RWPE2 (cell line): ENCODE measurements at regions not wholly inside any gene's neighbourhood (a gene's known extent, or its start where the extent isn't known, plus 50 kb on each side); places are given as distances from the start of the nearest gene placed in this dataset.

Experiments used
- ATAC-seq: fragments of 200-7000 bp; cut with Tn5 transposase; 3 replicates; pipeline ENCODE4 v1.9.1; 2021; ENCODE audit warnings: low read depth
- DNase-seq: peaks from one replicate; pipeline ENCODE4 v3.0.0-alpha.2; 2020; ENCODE audit warnings: low spot score
- H3K27ac ChIP-seq: fragments of 450-650 bp; 2 replicates; pipeline ENCODE4 v1.5.1; 2017; ENCODE audit warnings: mild to moderate bottlenecking; ENCODE audit not compliant: poor library complexity, severe bottlenecking
- H3K27me3 ChIP-seq: fragments of 250-450 bp; sonication (Bioruptor Pico); 2 replicates; pipeline ENCODE4 v1.5.1; 2021; ENCODE audit warnings: mild to moderate bottlenecking, moderate library complexity; ENCODE audit not compliant: insufficient read depth, poor library complexity, severe bottlenecking
- H3K36me3 ChIP-seq: fragments of 250-450 bp; sonication (Bioruptor Pico); 2 replicates; pipeline ENCODE4 v1.5.1; 2020; ENCODE audit warnings: low read depth, mild to moderate bottlenecking, moderate library complexity
- H3K4me1 ChIP-seq: fragments of 250-450 bp; sonication (Bioruptor Pico); 2 replicates; pipeline ENCODE4 v1.5.1; 2021; ENCODE audit warnings: mild to moderate bottlenecking, moderate library complexity; ENCODE audit not compliant: insufficient read depth, poor library complexity, severe bottlenecking
- H3K4me3 ChIP-seq: fragments of 250-450 bp; sonication (Bioruptor Pico); 2 replicates; pipeline ENCODE4 v1.5.1; 2021; ENCODE audit warnings: mild to moderate bottlenecking, moderate library complexity; ENCODE audit not compliant: severe bottlenecking
- H3K9me3 ChIP-seq: fragments of 250-450 bp; sonication (Bioruptor Pico); 2 replicates; pipeline ENCODE4 v1.5.1; 2021; ENCODE audit warnings: mild to moderate bottlenecking, moderate library complexity; ENCODE audit not compliant: severe bottlenecking
- TF ChIP-seq, protein P1 (sequence below): fragments of 450-650 bp; IDR thresholded peaks from one replicate; pipeline ENCODE4 v1.5.1; 2017; ENCODE audit warnings: mild to moderate bottlenecking, moderate library complexity; ENCODE audit not compliant: poor library complexity, severe bottlenecking

DNA sequence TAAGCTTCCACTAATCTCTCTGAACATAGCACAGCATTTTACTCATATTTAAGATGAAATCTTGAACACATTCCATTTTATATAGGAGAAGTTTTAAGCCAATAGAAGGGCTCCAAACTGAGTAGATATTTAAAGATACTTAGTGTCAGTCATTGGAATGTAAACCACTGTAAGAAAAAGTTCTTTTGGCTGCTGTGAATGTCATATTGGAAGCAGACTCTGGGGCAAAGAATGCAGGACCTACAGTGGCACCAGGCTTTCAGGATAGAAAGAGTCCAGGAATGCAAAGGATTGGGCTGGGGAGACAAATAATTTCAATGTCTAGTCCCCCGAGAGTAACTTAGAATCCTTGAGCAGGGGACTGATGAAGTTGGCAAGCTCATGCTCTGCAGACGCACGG is 1047.7 kb downstream of the STIM2 start:
- H3K9me3 ChIP-seq, result no peaks in the 10 kb centered on the region
- H3K4me3 ChIP-seq, result no peak overlapping the region
- no peaks in the 10 kb centered on the region for H3K4me1 ChIP-seq
- no peaks in the 10 kb centered on the region for H3K36me3 ChIP-seq
- H3K27ac ChIP-seq, result no peak overlapping the region
- DNase-seq (no peak), ATAC-seq (no peak)
- no peaks in the 10 kb centered on the region for H3K27me3 ChIP-seq
- TF ChIP-seq, protein P1, sequence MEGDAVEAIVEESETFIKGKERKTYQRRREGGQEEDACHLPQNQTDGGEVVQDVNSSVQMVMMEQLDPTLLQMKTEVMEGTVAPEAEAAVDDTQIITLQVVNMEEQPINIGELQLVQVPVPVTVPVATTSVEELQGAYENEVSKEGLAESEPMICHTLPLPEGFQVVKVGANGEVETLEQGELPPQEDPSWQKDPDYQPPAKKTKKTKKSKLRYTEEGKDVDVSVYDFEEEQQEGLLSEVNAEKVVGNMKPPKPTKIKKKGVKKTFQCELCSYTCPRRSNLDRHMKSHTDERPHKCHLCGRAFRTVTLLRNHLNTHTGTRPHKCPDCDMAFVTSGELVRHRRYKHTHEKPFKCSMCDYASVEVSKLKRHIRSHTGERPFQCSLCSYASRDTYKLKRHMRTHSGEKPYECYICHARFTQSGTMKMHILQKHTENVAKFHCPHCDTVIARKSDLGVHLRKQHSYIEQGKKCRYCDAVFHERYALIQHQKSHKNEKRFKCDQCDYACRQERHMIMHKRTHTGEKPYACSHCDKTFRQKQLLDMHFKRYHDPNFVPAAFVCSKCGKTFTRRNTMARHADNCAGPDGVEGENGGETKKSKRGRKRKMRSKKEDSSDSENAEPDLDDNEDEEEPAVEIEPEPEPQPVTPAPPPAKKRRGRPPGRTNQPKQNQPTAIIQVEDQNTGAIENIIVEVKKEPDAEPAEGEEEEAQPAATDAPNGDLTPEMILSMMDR, result no peak

DNA sequence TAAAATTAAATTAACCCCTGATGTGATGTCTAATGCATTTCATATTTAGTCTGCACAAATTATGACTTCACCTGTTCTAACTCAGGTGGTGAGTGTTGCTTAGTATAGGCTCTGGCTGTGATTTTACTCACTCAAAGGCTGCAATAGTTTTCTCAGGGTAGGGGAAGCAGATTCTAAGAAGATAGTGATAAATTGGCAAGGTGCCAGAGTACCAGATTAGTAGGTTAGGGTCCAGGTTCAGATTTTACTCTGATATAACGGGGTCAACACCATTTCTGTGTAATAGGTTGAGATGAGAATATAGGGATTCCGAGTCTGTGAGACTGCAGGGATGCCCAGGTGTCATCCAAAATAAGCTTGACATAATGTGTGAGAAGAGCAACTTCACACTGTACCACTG is 1049.6 kb downstream of the STIM2 start:
- Histone ChIP-seq H3K4me3 (no peak overlapping the region), H3K4me1 (no peaks in the 10 kb centered on the region), H3K36me3 (no peaks in the 10 kb centered on the region), H3K27me3 (no peaks in the 10 kb centered on the region), H3K27ac (no peak overlapping the region), H3K9me3 (no peaks in the 10 kb centered on the region)
- DNase-seq, result no peak
- TF ChIP-seq, protein P1, result no peak
- no peak for ATAC-seq

DNA sequence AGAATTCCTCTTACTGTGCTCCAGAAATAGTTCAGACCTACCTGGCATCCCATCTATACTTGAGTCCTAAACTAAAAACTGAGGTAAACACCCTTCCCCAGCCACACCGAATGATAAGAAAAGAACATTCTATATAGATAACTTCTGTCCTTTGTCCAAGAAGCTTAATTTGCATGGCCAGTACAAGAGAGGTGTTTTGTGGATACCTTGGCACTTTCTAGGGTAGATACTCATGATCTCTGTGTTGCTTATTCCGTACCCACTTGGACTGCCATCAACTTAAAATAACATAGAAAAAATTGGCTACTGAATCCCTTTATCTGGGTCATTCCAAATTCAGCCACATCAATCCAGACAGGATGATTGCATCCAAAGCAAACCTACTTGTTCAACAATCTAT is 1050.4 kb downstream of the STIM2 start:
- TF ChIP-seq, protein P1, result no peak

DNA sequence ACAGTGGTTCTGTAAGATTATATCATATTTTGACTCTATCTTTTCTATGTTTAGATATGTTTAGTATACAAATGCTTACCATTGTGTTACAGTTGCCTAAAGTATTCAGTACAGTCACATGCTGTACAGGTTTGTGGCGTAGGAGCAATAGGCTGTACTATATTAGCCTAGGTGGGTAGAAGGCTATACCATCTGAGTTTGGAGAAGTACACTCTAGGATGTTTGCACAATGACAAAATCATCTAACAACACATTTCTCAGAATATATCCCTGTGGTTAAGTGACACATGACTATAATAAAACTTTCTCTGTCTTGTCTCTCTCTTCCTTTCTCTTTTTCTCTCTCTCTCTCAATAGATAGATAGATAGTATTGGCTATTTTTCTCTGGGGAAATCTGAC is 1053.1 kb downstream of the STIM2 start:
- no peak overlapping the region for H3K27ac ChIP-seq
- H3K9me3 ChIP-seq, result no peaks in the 10 kb centered on the region
- no peak for DNase-seq
- H3K27me3 ChIP-seq, result no peaks in the 10 kb centered on the region
- no peak for ATAC-seq
- H3K4me3 ChIP-seq, result no peak overlapping the region
- TF ChIP-seq, protein P1, result no peak
- H3K4me1 ChIP-seq, result no peaks in the 10 kb centered on the region
- H3K36me3 ChIP-seq, result no peaks in the 10 kb centered on the region

More for the DNA sequence above, 1050.4 kb downstream of the STIM2 start:
- H3K4me3 ChIP-seq, result no peak overlapping the region
- H3K27ac ChIP-seq, result no peak overlapping the region
- ATAC-seq, result no peak
- DNase-seq, result no peak
- H3K4me1 ChIP-seq, result no peaks in the 10 kb centered on the region
- H3K27me3 ChIP-seq, result no peaks in the 10 kb centered on the region
- no peaks in the 10 kb centered on the region for H3K9me3 ChIP-seq
- no peaks in the 10 kb centered on the region for H3K36me3 ChIP-seq

DNA sequence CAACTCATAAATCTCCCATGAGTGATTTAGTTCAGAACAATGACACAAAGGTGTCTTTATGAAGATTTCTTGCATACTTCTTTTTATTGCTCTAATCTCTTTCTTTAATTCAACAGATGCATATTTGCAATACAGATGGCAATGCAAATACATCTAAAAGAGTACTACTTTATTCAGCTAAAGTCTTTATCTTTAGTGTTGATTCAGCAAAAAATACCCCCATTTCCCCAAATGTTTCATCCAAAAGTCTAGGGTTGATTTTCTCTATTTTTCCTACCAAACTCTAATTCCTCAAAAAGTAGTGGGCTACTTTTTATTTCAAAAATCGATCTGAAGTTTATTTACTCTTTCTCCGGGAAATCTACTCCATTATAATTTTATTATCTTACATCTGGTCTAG is 1055.2 kb downstream of the STIM2 start:
- TF ChIP-seq, protein P1, result no peak
- DNase-seq (no peak), ATAC-seq (no peak)
- no peaks in the 10 kb centered on the region for H3K9me3 ChIP-seq
- H3K36me3 ChIP-seq, result no peaks in the 10 kb centered on the region
- peaks cover 3% of the 10 kb centered on the region for H3K4me1 ChIP-seq
- H3K27ac ChIP-seq, result no peak overlapping the region
- H3K27me3 ChIP-seq, result no peaks in the 10 kb centered on the region
- no peak overlapping the region for H3K4me3 ChIP-seq
